ENCODE measurements at regions not wholly inside any gene's neighbourhood (a gene's known extent, or its start where the extent isn't known, plus 50 kb on each side); places are given as distances from the start of the nearest gene placed in this dataset.

- Histone ChIP-seq H3K4me3 (no peak overlapping the region), H3K4me1 (no peaks in the 10 kb centered on the region), H3K27me3 (no peaks in the 10 kb centered on the region), H3K9me3 (no peaks in the 10 kb centered on the region), H3K27ac (no peak overlapping the region), H3K36me3 (no peaks in the 10 kb centered on the region)
- DNase-seq (no peak), ATAC-seq (no peak), FAIRE-seq (no peak)
- intact Hi-C loops (cut with DNase I), result no loop called here
- 97% methylated on average over 13 of the region's 13 CpGs for WGBS, 2 donors
- no peak for TF ChIP-seq CTCF (IDR thresholded peaks at IDR 0.05)
These were observed 66.5 kb upstream of the CTBP2 start for GRCh38 chr10:125226823-125227222.

DNA sequence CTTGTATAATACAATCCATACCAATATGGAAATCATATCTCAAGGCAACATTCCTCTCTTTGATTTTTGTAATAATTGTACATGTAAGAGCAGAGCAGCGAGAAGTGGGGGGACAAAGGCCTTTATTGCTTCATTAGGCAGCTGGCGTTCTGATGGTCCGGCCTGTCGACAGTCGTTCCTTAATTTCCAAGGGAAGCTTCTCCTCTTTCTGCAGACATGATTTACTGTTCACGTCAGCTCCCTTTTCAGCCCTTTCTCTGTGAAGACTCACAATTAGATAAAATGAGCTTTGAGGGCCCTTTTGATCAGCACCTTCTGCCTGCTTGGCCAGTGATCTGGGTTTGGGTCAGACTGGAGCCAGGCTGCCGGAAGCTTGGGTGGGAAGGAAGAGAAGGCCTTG is 65.6 kb upstream of the CTBP2 start:
- no peak for TF ChIP-seq CTCF (IDR thresholded peaks at IDR 0.05)
- FAIRE-seq (no peak), DNase-seq (no peak), ATAC-seq (no peak)
- intact Hi-C loops (cut with DNase I), result no loop called here
- Histone ChIP-seq H3K9me3 (no peaks in the 10 kb centered on the region), H3K4me1 (no peaks in the 10 kb centered on the region), H3K27me3 (no peaks in the 10 kb centered on the region), H3K36me3 (no peaks in the 10 kb centered on the region), H3K27ac (no peak overlapping the region), H3K4me3 (no peak overlapping the region)
- 93 to 97% methylated on average over 7 of the region's 7 CpGs for WGBS, 2 donors

GRCh38 chr10:125225051-125225450 is 64.7 kb upstream of the CTBP2 start:
- Histone ChIP-seq H3K4me1 (no peaks in the 10 kb centered on the region), H3K4me3 (no peak overlapping the region), H3K27ac (no peak overlapping the region), H3K9me3 (no peaks in the 10 kb centered on the region), H3K27me3 (no peaks in the 10 kb centered on the region), H3K36me3 (no peaks in the 10 kb centered on the region)
- TF ChIP-seq CTCF (IDR thresholded peaks at IDR 0.05), result no peak
- intact Hi-C loops (cut with DNase I), result no loop called here
- FAIRE-seq, result no peak
- WGBS, 2 donors, result 63 to 68% methylated on average over 3 of the region's 3 CpGs
- ATAC-seq, result no peak
- no peak for DNase-seq

DNA sequence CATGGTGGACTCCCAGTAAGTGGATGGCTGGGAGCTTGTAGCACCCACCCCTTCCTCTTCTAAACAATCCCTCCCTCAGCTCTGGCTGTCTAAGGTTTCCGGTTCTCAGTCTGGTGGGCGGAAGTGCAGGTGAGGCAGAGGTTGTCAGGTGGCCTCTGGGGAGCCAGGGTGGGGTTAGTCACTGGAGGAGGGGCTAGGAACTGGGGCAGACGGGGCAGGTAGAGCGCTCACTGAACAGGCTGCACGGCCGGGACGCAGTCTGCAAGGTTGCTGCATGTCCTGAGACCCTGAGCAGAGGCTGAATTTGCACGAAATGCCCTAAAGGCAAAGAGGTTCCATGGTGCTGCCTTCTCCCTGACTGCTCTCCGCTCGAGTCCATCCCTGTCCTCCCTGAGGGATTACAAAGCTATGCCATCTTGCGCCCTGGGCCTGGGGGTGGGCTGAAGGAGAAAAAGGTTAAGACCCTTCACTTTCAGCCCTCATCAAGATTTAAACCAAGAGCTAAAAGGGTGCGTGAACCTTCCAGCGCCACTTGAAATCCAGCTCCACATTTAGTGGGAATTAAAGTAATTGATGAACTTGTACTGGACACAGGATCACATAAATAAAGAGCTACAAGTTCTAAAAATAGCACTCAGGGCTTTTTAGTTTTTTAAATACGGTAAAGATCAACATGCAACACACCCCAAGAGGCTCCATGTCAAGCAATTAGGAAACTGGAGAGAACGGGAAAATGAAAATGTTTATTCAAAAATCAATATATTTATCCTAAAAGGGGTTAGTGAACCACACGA is 62.3 kb upstream of the CTBP2 start:
- ATAC-seq (no peak), DNase-seq (no peak), FAIRE-seq (no peak)
- H3K27ac ChIP-seq, result no peak overlapping the region
- no peaks in the 10 kb centered on the region for H3K36me3 ChIP-seq
- intact Hi-C loops (cut with DNase I), result no loop called here
- H3K27me3 ChIP-seq, result no peaks in the 10 kb centered on the region
- TF ChIP-seq CTCF (IDR thresholded peaks at IDR 0.05), result no peak
- H3K4me1 ChIP-seq, result no peaks in the 10 kb centered on the region
- WGBS, 2 donors, result 80 to 82% methylated on average over 16 of the region's 16 CpGs
- H3K9me3 ChIP-seq, result no peaks in the 10 kb centered on the region
- H3K4me3 ChIP-seq, result no peak overlapping the region

- DNase-seq, result no peak
- 86 to 89% methylated on average over 8 of the region's 8 CpGs for WGBS, 2 donors
- FAIRE-seq, result no peak
- no peaks in the 10 kb centered on the region for H3K4me1 ChIP-seq
- no peak overlapping the region for H3K4me3 ChIP-seq
- no peaks in the 10 kb centered on the region for H3K36me3 ChIP-seq
- no peak for ATAC-seq
- TF ChIP-seq CTCF (IDR thresholded peaks at IDR 0.05), result no peak
- no peaks in the 10 kb centered on the region for H3K9me3 ChIP-seq
- intact Hi-C loops (cut with DNase I), result no loop called here
- no peak overlapping the region for H3K27ac ChIP-seq
- H3K27me3 ChIP-seq, result no peaks in the 10 kb centered on the region
These were observed 61.4 kb upstream of the CTBP2 start for GRCh38 chr10:125221716-125222115.

Measured in pancreas (tissue), 10 donors.